ENCODE measurements at regions not wholly inside any gene's neighbourhood (a gene's known extent, or its start where the extent isn't known, plus 50 kb on each side); places are given as distances from the start of the nearest gene placed in this dataset.

- TF ChIP-seq HIC1 (tag by site-specific recombination; IDR thresholded peaks at IDR 0.05) (no peak), ZNF707 (tag by site-specific recombination; IDR thresholded peaks at IDR 0.05) (no peak), ZNF223 (tag by site-specific recombination; IDR thresholded peaks at IDR 0.05) (no peak), ZNF184 (tag by site-specific recombination; IDR thresholded peaks at IDR 0.05) (no peak), ZNF768 (tag by site-specific recombination; IDR thresholded peaks at IDR 0.05) (no peak), ZNF513 (tag by site-specific recombination; IDR thresholded peaks at IDR 0.05) (no peak)
These were observed 726.5 kb downstream of the SLC4A3 start (continued) for GRCh38 chr2:220353897-220354296.

GRCh38 chr2:220356076-220356475, 728.6 kb downstream of the SLC4A3 start:
- TF ChIP-seq ZNF18 (tag by site-specific recombination; IDR thresholded peaks at IDR 0.05) (no peak), ZBTB20 (tag by site-specific recombination; IDR thresholded peaks at IDR 0.05) (no peak), ZNF610 (tag by site-specific recombination; IDR thresholded peaks at IDR 0.05; ENCODE audit: borderline replicate concordance) (no peak), SP7 (tag by site-specific recombination; IDR thresholded peaks at IDR 0.05) (no peak), ZNF274 (IDR thresholded peaks at IDR 0.05; ENCODE audit: low read length) (no peak), ZNF274 (tag by site-specific recombination; IDR thresholded peaks at IDR 0.05; ENCODE audit: borderline replicate concordance) (no peak), ZNF624 (tag by site-specific recombination; IDR thresholded peaks at IDR 0.05) (no peak), BCL6B (tag by site-specific recombination; IDR thresholded peaks at IDR 0.05) (no peak), ZNF704 (tag by site-specific recombination; IDR thresholded peaks at IDR 0.05) (no peak), GLIS2 (tag by site-specific recombination; IDR thresholded peaks at IDR 0.05) (no peak), ATF2 (tag by site-specific recombination; IDR thresholded peaks at IDR 0.05; ENCODE audit: low read depth) (no peak), ZNF521 (tag by site-specific recombination; IDR thresholded peaks at IDR 0.05) (no peak), EGR2 (tag by site-specific recombination; IDR thresholded peaks at IDR 0.05; ENCODE audit: low read depth) (no peak), ZIC2 (tag by site-specific recombination; IDR thresholded peaks at IDR 0.05) (no peak), ZNF645 (tag by site-specific recombination; IDR thresholded peaks at IDR 0.05) (no peak), KLF17 (tag by site-specific recombination; IDR thresholded peaks at IDR 0.05) (no peak)
- Histone ChIP-seq H3K9me3 (ENCODE audit: control insufficient read depth, insufficient read depth, low read depth, low read length) (no peaks in the 10 kb centered on the region), H3K4me1 (ENCODE audit: control insufficient read depth, insufficient read depth, low read length) (no peaks in the 10 kb centered on the region), H3K4me3 (ENCODE audit: low read depth, low read length) (no peak overlapping the region), H3K27ac (ENCODE audit: extremely low read depth, low read depth, low read length) (no peak overlapping the region), H3K36me3 (ENCODE audit: control insufficient read depth in 2 of 2, insufficient read depth in 1 of 2, low read length in 2 of 2) (no peaks in the 10 kb centered on the region)
- ChIA-PET POLR2A (no interaction called here), CTCF (no interaction called here)
